ENCODE measurements at regions not wholly inside any gene's neighbourhood (a gene's known extent, or its start where the extent isn't known, plus 50 kb on each side); places are given as distances from the start of the nearest gene placed in this dataset.

GRCh38 chr5:100755435-100755834 is 147.6 kb downstream of the ST8SIA4 start:
- TF ChIP-seq JUNB (IDR thresholded peaks at IDR 0.05; ENCODE audit: unreplicated experiment) (no peak), EZH2phosphoT487 (IDR thresholded peaks at IDR 0.05; ENCODE audit: unreplicated experiment) (no peak), ZNF331 (CRISPR knock-in tag; IDR thresholded peaks at IDR 0.05; ENCODE audit: low read depth) (no peak), POLR2AphosphoS5 (IDR thresholded peaks at IDR 0.05; ENCODE audit: low read depth) (no peak), EZH2 (IDR thresholded peaks at IDR 0.05; ENCODE audit: low read depth, unreplicated experiment) (no peak)
- TF ChIP-seq, protein P1, sequence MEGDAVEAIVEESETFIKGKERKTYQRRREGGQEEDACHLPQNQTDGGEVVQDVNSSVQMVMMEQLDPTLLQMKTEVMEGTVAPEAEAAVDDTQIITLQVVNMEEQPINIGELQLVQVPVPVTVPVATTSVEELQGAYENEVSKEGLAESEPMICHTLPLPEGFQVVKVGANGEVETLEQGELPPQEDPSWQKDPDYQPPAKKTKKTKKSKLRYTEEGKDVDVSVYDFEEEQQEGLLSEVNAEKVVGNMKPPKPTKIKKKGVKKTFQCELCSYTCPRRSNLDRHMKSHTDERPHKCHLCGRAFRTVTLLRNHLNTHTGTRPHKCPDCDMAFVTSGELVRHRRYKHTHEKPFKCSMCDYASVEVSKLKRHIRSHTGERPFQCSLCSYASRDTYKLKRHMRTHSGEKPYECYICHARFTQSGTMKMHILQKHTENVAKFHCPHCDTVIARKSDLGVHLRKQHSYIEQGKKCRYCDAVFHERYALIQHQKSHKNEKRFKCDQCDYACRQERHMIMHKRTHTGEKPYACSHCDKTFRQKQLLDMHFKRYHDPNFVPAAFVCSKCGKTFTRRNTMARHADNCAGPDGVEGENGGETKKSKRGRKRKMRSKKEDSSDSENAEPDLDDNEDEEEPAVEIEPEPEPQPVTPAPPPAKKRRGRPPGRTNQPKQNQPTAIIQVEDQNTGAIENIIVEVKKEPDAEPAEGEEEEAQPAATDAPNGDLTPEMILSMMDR (conservative IDR thresholded peaks at IDR 0.05; ENCODE audit: low read depth in 2 of 2) = no peak
- TF ChIP-seq, protein P2, sequence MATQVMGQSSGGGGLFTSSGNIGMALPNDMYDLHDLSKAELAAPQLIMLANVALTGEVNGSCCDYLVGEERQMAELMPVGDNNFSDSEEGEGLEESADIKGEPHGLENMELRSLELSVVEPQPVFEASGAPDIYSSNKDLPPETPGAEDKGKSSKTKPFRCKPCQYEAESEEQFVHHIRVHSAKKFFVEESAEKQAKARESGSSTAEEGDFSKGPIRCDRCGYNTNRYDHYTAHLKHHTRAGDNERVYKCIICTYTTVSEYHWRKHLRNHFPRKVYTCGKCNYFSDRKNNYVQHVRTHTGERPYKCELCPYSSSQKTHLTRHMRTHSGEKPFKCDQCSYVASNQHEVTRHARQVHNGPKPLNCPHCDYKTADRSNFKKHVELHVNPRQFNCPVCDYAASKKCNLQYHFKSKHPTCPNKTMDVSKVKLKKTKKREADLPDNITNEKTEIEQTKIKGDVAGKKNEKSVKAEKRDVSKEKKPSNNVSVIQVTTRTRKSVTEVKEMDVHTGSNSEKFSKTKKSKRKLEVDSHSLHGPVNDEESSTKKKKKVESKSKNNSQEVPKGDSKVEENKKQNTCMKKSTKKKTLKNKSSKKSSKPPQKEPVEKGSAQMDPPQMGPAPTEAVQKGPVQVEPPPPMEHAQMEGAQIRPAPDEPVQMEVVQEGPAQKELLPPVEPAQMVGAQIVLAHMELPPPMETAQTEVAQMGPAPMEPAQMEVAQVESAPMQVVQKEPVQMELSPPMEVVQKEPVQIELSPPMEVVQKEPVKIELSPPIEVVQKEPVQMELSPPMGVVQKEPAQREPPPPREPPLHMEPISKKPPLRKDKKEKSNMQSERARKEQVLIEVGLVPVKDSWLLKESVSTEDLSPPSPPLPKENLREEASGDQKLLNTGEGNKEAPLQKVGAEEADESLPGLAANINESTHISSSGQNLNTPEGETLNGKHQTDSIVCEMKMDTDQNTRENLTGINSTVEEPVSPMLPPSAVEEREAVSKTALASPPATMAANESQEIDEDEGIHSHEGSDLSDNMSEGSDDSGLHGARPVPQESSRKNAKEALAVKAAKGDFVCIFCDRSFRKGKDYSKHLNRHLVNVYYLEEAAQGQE (IDR thresholded peaks at IDR 0.05; ENCODE audit: unreplicated experiment) = no peak

Data from GM23338 (cell line).